BJ (cell line): ENCODE measurements at regions not wholly inside any gene's neighbourhood (a gene's known extent, or its start where the extent isn't known, plus 50 kb on each side); places are given as distances from the start of the nearest gene placed in this dataset.

Experiments used
- CTCF ChIA-PET: fragments of 350-600 bp; formaldehyde crosslinking; extraction: SDS; loops from one replicate; lab custom pipeline; 2021; ENCODE audit warnings: antibody characterized with exemption, inconsistent platforms; lab: Yijun Ruan, JAX
- POLR2A ChIA-PET: fragments of 300-600 bp; sonication (Branson Sonifier 250); formaldehyde crosslinking; extraction: SDS; loops from one replicate; lab custom pipeline; 2021; ENCODE audit warnings: antibody characterized with exemption; lab: Charles Lee
- DNase-seq: peaks from one replicate; pipeline ENCODE4 v3.0.0-alpha.2; 2011; ENCODE audit warnings: low read depth
- H3K27me3 ChIP-seq: 2 replicates; pipeline ENCODE4 v1.6.0; 2011; ENCODE audit warnings: low read length; ENCODE audit not compliant: control insufficient read depth, insufficient read depth
- H3K36me3 ChIP-seq: 2 replicates; pipeline ENCODE4 v1.5.1; 2011; ENCODE audit warnings: low read length; ENCODE audit not compliant: control insufficient read depth, insufficient read depth
- H3K4me3 ChIP-seq: 2 replicates; pipeline ENCODE4 v1.5.1; 2011; ENCODE audit warnings: low read depth, mild to moderate bottlenecking, control low read depth, low read length
- TF ChIP-seq, protein P1 (sequence below): IDR thresholded peaks from 2 replicates; pipeline ENCODE4 v1.5.1; 2011; ENCODE audit warnings: low read depth, mild to moderate bottlenecking, control low read depth, inconsistent platforms, low read length, moderate library complexity; ENCODE audit not compliant: insufficient read depth

DNA sequence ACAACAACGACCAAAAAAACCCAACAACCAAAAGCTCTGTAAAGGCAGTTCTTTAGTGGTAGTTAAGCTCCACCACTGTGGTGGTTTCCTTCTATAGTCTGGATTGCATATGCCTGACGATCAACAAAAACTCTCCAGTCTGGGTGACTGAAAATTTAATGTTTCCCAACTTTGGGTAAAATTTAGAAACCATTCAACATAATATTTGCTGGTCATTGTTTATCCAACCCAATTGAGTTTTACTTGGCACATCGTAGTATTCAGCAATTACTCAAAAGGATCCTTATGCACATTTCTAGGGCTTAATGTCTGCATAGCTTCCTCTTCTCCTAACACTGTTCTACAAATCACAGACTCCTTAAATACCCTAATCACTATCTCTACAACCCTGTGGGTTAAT, 1080.2 kb upstream of the NRXN1 start:
- no peak for DNase-seq
- Histone ChIP-seq H3K4me3 (no peak overlapping the region), H3K36me3 (no peaks in the 10 kb centered on the region), H3K27me3 (no peaks in the 10 kb centered on the region)
- CTCF ChIA-PET: no interaction called here
- TF ChIP-seq, protein P1, sequence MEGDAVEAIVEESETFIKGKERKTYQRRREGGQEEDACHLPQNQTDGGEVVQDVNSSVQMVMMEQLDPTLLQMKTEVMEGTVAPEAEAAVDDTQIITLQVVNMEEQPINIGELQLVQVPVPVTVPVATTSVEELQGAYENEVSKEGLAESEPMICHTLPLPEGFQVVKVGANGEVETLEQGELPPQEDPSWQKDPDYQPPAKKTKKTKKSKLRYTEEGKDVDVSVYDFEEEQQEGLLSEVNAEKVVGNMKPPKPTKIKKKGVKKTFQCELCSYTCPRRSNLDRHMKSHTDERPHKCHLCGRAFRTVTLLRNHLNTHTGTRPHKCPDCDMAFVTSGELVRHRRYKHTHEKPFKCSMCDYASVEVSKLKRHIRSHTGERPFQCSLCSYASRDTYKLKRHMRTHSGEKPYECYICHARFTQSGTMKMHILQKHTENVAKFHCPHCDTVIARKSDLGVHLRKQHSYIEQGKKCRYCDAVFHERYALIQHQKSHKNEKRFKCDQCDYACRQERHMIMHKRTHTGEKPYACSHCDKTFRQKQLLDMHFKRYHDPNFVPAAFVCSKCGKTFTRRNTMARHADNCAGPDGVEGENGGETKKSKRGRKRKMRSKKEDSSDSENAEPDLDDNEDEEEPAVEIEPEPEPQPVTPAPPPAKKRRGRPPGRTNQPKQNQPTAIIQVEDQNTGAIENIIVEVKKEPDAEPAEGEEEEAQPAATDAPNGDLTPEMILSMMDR: no peak
- POLR2A ChIA-PET: no interaction called here

DNA sequence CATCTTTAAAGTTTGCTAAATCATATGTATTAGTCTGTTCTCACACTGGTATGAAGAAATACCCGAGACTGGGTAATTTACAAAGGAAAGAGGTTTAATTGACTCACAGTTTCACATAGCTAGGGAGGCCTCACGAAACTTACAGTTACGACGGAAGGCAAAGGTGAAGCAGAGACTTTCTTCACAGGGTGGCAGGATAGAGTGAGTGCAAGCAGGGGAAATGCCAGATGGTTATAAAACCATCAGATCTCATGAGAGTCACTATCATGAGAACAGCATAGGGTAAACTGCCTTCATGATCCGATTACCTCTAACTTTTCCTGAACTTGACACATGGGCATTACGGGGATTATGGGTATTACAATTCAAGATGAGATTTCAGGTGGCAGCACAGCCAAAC, 1075.2 kb upstream of the NRXN1 start:
- POLR2A ChIA-PET: no interaction called here
- TF ChIP-seq, protein P1: no peak
- CTCF ChIA-PET: no interaction called here
- Histone ChIP-seq H3K36me3 (no peaks in the 10 kb centered on the region), H3K4me3 (no peak overlapping the region), H3K27me3 (no peaks in the 10 kb centered on the region)
- no peak for DNase-seq

DNA sequence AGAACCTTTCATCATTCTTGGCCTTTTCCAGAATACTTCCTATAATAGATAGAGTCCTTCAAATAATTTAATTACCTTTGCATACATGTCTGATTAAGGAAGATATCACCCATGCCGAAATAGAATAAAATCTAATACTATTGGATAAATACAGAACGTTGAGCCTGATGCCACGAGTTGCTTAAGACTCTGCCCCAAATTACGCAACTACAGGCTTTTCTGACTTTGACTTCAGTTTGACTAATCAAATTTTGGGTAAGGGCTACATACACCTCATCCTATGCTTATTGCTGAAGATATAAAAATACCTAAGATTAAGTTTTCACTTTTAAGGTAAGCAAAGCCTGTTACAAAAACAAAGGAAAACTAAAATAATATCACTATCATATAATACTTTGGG, 1065.1 kb upstream of the NRXN1 start:
- POLR2A ChIA-PET: no interaction called here

DNA sequence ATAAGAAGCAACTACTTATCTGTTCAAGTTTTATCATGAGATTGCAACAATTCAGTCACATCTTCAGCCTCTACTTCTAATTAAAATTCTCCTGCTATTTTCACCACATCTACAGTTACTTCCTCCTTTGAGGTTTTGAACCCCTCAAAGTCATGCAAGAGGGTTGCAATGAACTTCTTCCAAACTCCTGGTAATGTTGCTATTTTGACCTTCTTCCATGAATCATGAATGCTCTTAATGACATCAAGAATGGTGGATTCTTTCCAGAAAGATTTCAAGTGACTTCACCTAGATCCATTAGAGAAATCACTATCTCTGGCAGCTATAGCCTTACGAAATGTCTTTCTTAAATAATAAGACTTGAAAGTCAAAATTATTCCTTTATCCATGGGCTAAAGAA, 1052.8 kb upstream of the NRXN1 start:
- TF ChIP-seq, protein P1: no peak
- ChIA-PET CTCF (no interaction called here), POLR2A (no interaction called here)
- Histone ChIP-seq H3K27me3 (no peaks in the 10 kb centered on the region), H3K36me3 (no peaks in the 10 kb centered on the region), H3K4me3 (no peak overlapping the region)
- no peak for DNase-seq

More for the DNA sequence above, 1065.1 kb upstream of the NRXN1 start:
- DNase-seq: no peak
- TF ChIP-seq, protein P1: no peak
- Histone ChIP-seq H3K4me3 (no peak overlapping the region), H3K27me3 (no peaks in the 10 kb centered on the region), H3K36me3 (no peaks in the 10 kb centered on the region)
- CTCF ChIA-PET: no interaction called here

DNA sequence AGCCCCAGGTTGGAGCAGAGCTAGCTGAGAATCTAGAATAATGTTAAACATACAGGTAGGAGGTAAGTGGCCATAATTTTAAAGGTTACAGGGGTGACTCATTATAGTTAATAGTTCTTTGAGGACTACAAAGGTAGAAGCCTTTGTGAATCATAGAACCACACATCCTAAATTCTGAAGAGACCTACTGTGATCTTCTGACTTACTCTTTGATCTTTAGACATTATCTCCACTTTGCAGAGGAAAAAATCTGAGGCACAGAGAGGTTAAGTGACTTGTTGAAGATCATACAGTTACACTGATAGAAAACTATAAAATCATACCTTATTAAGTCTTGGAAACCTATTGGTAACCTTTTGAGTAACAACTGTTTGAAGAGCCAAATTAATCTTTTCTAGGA, 1051.3 kb upstream of the NRXN1 start:
- ChIA-PET POLR2A (no interaction called here), CTCF (no interaction called here)
- TF ChIP-seq, protein P1: no peak
- H3K27me3 ChIP-seq: no peaks in the 10 kb centered on the region
- DNase-seq: no peak
- H3K4me3 ChIP-seq: no peak overlapping the region
- no peaks in the 10 kb centered on the region for H3K36me3 ChIP-seq
